K562 (cell line): ENCODE measurements at regions not wholly inside any gene's neighbourhood (a gene's known extent, or its start where the extent isn't known, plus 50 kb on each side); places are given as distances from the start of the nearest gene placed in this dataset.

Experiments
- ATAC-seq: fragments of 200-7000 bp; cut with Tn5 transposase; 3 replicates; pipeline ENCODE4 v1.9.1; 2020; ENCODE audit warnings: moderate library complexity
- BruUV-seq: library from RNA; stranded (reverse); fragments of 400-500 nt; replicated peaks from 2 replicates; lab custom pipeline; 2021; lab: Mats Ljungman, UMichigan
- CTCF ChIA-PET: fragments of 300-600 bp; formaldehyde crosslinking; extraction: SDS; loops from one replicate; lab custom pipeline; 2021; ENCODE audit warnings: low intra/inter-chr PET ratio; lab: Yijun Ruan, JAX
- POLR2A ChIA-PET: fragments of 300-600, 350-650 bp; sonication (Branson Sonifier 250); formaldehyde crosslinking; extraction: SDS; loops from one replicate; lab custom pipeline; 2021; ENCODE audit warnings: antibody characterized with exemption, inconsistent platforms; lab: Yijun Ruan, JAX
- DNase-seq, 4 experiments: peaks; one replicate each; pipeline versions ENCODE4 v3.0.0 to v3.0.0-alpha.2; 2011 to 2018; ENCODE audit warnings: low spot score in 3 of 4, mixed read lengths in 3 of 4; ENCODE audit errors: extremely low read depth in 1 of 4
- FAIRE-seq: peaks from 2 replicates; lab custom pipeline; 2011; peaks lifted over from hg19 to GRCh38; lab: Jason Lieb, UNC
- H2AFZ ChIP-seq: 2 replicates; pipeline ENCODE4 v1.6.0; 2011; ENCODE audit warnings: low read depth, low read length, control low read depth, inconsistent platforms
- H3K27ac ChIP-seq: fragments of 200-600 bp; 3 replicates; pipeline ENCODE4 v1.8.0; 2011; ENCODE audit warnings: low read depth, mild to moderate bottlenecking, control low read depth, inconsistent platforms, low read length, moderate library complexity, mixed read lengths; ENCODE audit errors: extremely low read depth
- H3K27me3 ChIP-seq, 2 experiments: fragments of 300-600 bp in 1 of 2; 2 replicates in 1 of 2; 3 replicates in 1 of 2; pipeline versions ENCODE4 v1.6.0 to v1.8.0; 2011; ENCODE audit warnings: inconsistent platforms in 2 of 2, low read length in 2 of 2, mild to moderate bottlenecking in 1 of 2, mixed read lengths in 1 of 2, moderate library complexity in 1 of 2; ENCODE audit not compliant: control insufficient read depth in 2 of 2, insufficient read depth in 2 of 2
- H3K36me3 ChIP-seq: fragments of 300-600 bp; 3 replicates; pipeline ENCODE4 v1.8.0; 2011; ENCODE audit warnings: mild to moderate bottlenecking, low read length, inconsistent platforms; ENCODE audit not compliant: control insufficient read depth, insufficient read depth
- H3K4me1 ChIP-seq, 2 experiments: fragments of 200-600 bp in 1 of 2; replicated peaks in 1 of 2; 2 replicates in 1 of 2; 3 replicates in 1 of 2; pipeline versions ENCODE4 v1.5.1 to v1.8.0; 2011; ENCODE audit warnings: inconsistent platforms in 2 of 2, low read length in 2 of 2, mild to moderate bottlenecking in 1 of 2, mixed read lengths in 1 of 2, moderate library complexity in 1 of 2; ENCODE audit not compliant: control insufficient read depth in 2 of 2, insufficient read depth in 2 of 2
- H3K4me2 ChIP-seq: 2 replicates; pipeline ENCODE4 v1.6.1; 2011; ENCODE audit warnings: low read length, control low read depth, inconsistent platforms, mixed read lengths; ENCODE audit not compliant: insufficient read depth
- H3K4me3 ChIP-seq: fragments of 200-600 bp; sonication (generic), shearing (Covaris generic); 2 replicates; pipeline ENCODE4 v1.5.1; 2016; ENCODE audit warnings: control low read depth, inconsistent platforms
- H3K79me2 ChIP-seq: fragments of 200-600 bp; 3 replicates; pipeline ENCODE4 v1.8.0; 2011; ENCODE audit warnings: low read length, inconsistent platforms; ENCODE audit not compliant: control insufficient read depth, insufficient read depth
- H3K9ac ChIP-seq, 2 experiments: 2 replicates each; pipeline versions ENCODE4 v1.6.0 to v1.6.1; 2011; ENCODE audit warnings: low read depth in 2 of 2, low read length in 2 of 2, control low read depth in 1 of 2, inconsistent platforms in 1 of 2, mild to moderate bottlenecking in 1 of 2, mixed read lengths in 1 of 2; ENCODE audit not compliant: insufficient read depth in 1 of 2
- H3K9me1 ChIP-seq: one replicate; pipeline ENCODE4 v1.6.0; 2011; ENCODE audit warnings: inconsistent platforms, mild to moderate bottlenecking, low read length, moderate library complexity; ENCODE audit not compliant: control insufficient read depth, insufficient read depth
- H3K9me3 ChIP-seq: replicated peaks from 2 replicates; pipeline ENCODE4 v1.5.1; 2011; ENCODE audit warnings: low read depth, low read length, inconsistent platforms; ENCODE audit not compliant: control insufficient read depth, insufficient read depth
- H4K20me1 ChIP-seq: replicated peaks from 2 replicates; pipeline ENCODE4 v1.6.1; 2011; ENCODE audit warnings: low read length, inconsistent platforms, mixed read lengths; ENCODE audit not compliant: control insufficient read depth, insufficient read depth
- WGBS: fragments of 100-300 bp; shearing (Covaris generic); methylation state at CpG from one replicate; pipeline ENCODE4 v1.1.6; 2016; ENCODE audit warnings: low coverage, mixed read lengths; ENCODE audit not compliant: insufficient coverage; ENCODE audit errors: missing lambda C conversion rate; 5-methylcytosine and 5-hydroxymethylcytosine counted together
- in situ Hi-C: fragments of 300-500 bp; cut with MboI; formaldehyde crosslinking; loops from 4 replicates; pipeline ENCODE4 v1.15.0; 2018; ENCODE audit warnings: inconsistent platforms, mixed read lengths
- intact Hi-C: fragments of 100-400 bp; cut with micrococcal nuclease; formaldehyde crosslinking; loops from 2 replicates; pipeline ENCODE4 v1.14.2; 2022
- TF ChIP-seq, protein P1 (sequence below): sonication (generic); formaldehyde crosslinking; IDR thresholded peaks from 2 replicates; pipeline ENCODE4 v1.8.1; 2023; ENCODE audit warnings: mild to moderate bottlenecking, missing genetic modification reagents
- TF ChIP-seq, protein P2 (sequence below), 3 experiments: fragments of 200-800 bp in 1 of 3; fragments of 250-450 bp in 1 of 3; fragments of 450-650 bp in 1 of 3; sonication (Bioruptor Pico) in 1 of 3; sonication (Bioruptor generic) in 1 of 3; formaldehyde crosslinking in 1 of 3; IDR thresholded peaks; 2 replicates each; pipeline versions ENCODE4 v1.6.1 to v1.8.0; 2016 to 2022; ENCODE audit warnings: mild to moderate bottlenecking in 2 of 3, missing genetic modification characterization in 2 of 3, missing compliant biosample characterization in 1 of 3, moderate library complexity in 1 of 3

DNA sequence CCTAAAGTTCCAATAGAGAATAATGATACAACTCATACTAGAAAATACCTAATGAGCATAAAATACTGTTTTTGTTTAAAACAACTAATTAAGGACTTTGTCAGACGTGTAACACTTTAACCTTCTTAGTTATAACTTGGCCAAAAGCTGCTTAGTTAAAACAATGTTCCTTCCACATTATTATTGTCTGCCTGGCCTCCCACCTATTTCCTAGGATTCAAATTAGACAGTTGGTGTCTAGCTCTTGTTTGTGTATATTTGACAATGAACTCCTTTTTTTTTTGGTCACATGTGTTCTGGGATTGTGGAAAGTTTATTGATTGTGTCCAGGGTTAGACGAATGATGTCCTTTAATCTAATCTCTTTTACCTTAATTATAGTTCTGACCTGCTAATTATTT is 67.6 kb upstream of the PSMA6 start:
- WGBS, result 36% methylated on average over 2 of the region's 2 CpGs
- H3K27ac ChIP-seq, result no peak overlapping the region
- no peak overlapping the region for H3K4me2 ChIP-seq
- no peaks in the 10 kb centered on the region; a peak in 1 of 5 replicates for H3K4me1 ChIP-seq
- intact Hi-C loops (loop anchor here (5.0 kb wide), 2 partner anchors 82 to 198 kb away; no protein-coding TSS in a partner anchor), in situ Hi-C loops (no loop called here)
- no peaks in the 10 kb centered on the region for H3K79me2 ChIP-seq
- no peak overlapping the region for H3K4me3 ChIP-seq
- POLR2A ChIA-PET, result interaction anchor here (1.6 kb wide), 1 partner anchor 11 kb away, joined by 3 read pairs; no protein-coding TSS in a partner anchor
- H3K36me3 ChIP-seq, result 0 out of 3 replicates have a peak, but pooled peaks cover 2% of the 10 kb centered on the region
- H3K9me3 ChIP-seq, result no peaks in the 10 kb centered on the region
- BruUV-seq, result no TSS peak
- ATAC-seq (no peak), FAIRE-seq (no peak), DNase-seq (no peak)
- no peak overlapping the region for H3K9ac ChIP-seq
- H3K27me3 ChIP-seq, result no peaks in the 10 kb centered on the region
- CTCF ChIA-PET, result interaction anchor here (1.0 kb wide), 1 partner anchor 182 kb away, joined by 3 read pairs; no protein-coding TSS in a partner anchor
- H3K9me1 ChIP-seq, result no peaks in the 10 kb centered on the region
- no peaks in the 10 kb centered on the region for H4K20me1 ChIP-seq
- TF ChIP-seq, protein P1, sequence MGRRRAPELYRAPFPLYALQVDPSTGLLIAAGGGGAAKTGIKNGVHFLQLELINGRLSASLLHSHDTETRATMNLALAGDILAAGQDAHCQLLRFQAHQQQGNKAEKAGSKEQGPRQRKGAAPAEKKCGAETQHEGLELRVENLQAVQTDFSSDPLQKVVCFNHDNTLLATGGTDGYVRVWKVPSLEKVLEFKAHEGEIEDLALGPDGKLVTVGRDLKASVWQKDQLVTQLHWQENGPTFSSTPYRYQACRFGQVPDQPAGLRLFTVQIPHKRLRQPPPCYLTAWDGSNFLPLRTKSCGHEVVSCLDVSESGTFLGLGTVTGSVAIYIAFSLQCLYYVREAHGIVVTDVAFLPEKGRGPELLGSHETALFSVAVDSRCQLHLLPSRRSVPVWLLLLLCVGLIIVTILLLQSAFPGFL (CRISPR knock-in tag), result no peak
- TF ChIP-seq, protein P2, sequence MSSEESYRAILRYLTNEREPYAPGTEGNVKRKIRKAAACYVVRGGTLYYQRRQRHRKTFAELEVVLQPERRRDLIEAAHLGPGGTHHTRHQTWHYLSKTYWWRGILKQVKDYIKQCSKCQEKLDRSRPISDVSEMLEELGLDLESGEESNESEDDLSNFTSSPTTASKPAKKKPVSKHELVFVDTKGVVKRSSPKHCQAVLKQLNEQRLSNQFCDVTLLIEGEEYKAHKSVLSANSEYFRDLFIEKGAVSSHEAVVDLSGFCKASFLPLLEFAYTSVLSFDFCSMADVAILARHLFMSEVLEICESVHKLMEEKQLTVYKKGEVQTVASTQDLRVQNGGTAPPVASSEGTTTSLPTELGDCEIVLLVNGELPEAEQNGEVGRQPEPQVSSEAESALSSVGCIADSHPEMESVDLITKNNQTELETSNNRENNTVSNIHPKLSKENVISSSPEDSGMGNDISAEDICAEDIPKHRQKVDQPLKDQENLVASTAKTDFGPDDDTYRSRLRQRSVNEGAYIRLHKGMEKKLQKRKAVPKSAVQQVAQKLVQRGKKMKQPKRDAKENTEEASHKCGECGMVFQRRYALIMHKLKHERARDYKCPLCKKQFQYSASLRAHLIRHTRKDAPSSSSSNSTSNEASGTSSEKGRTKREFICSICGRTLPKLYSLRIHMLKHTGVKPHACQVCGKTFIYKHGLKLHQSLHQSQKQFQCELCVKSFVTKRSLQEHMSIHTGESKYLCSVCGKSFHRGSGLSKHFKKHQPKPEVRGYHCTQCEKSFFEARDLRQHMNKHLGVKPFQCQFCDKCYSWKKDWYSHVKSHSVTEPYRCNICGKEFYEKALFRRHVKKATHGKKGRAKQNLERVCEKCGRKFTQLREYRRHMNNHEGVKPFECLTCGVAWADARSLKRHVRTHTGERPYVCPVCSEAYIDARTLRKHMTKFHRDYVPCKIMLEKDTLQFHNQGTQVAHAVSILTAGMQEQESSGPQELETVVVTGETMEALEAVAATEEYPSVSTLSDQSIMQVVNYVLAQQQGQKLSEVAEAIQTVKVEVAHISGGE (CRISPR knock-in tag; IDR thresholded peaks at IDR 0.05), result no peak
- no peak overlapping the region for H2AFZ ChIP-seq
